GM12878 (cell line): ENCODE measurements at regions not wholly inside any gene's neighbourhood (a gene's known extent, or its start where the extent isn't known, plus 50 kb on each side); places are given as distances from the start of the nearest gene placed in this dataset.

Experiments used
- ATAC-seq: fragments of 200-7000 bp; cut with Tn5 transposase; 3 replicates; pipeline ENCODE4 v1.9.1; 2020; ENCODE audit warnings: mild to moderate bottlenecking, moderate library complexity
- BruUV-seq: library from RNA; stranded (reverse); fragments of 400-500 nt; replicated peaks from 2 replicates; lab custom pipeline; 2021; lab: Mats Ljungman, UMichigan
- CTCF ChIA-PET: fragments of 300-600 bp; sonication (Branson Sonifier 250); formaldehyde crosslinking; extraction: SDS; loops from one replicate; lab custom pipeline; 2021; ENCODE audit warnings: inconsistent platforms; lab: Yijun Ruan, JAX
- POLR2A ChIA-PET: fragments of 350-600 bp; formaldehyde crosslinking; extraction: SDS; loops from one replicate; lab custom pipeline; 2021; ENCODE audit warnings: inconsistent platforms; lab: Charles Lee
- RAD21 ChIA-PET: fragments of 300-600 bp; sonication (Branson Sonifier 250); formaldehyde crosslinking; loops from one replicate; lab custom pipeline; 2023; ENCODE audit warnings: antibody characterized with exemption; ENCODE audit not compliant: unreplicated experiment; lab: Charles Lee
- SMC1A ChIA-PET: fragments of 300-600 bp; sonication (Branson Sonifier 250); formaldehyde crosslinking; loops from one replicate; lab custom pipeline; 2023; ENCODE audit not compliant: unreplicated experiment, uncharacterized antibody; lab: Charles Lee
- DNase-seq: peaks from one replicate; pipeline ENCODE4 v3.0.0-alpha.2; 2011; ENCODE audit warnings: low read depth, low spot score
- FAIRE-seq: peaks from 3 replicates; lab custom pipeline; 2011; peaks lifted over from hg19 to GRCh38; lab: Jason Lieb, UNC
- H2AFZ ChIP-seq: 2 replicates; pipeline ENCODE4 v1.6.0; 2011; ENCODE audit warnings: low read depth, low read length, control low read depth; ENCODE audit not compliant: control insufficient read depth
- H3K27ac ChIP-seq: 2 replicates; pipeline ENCODE4 v1.5.1; 2011; ENCODE audit warnings: control low read depth; ENCODE audit not compliant: control insufficient read depth, insufficient read depth
- H3K27me3 ChIP-seq, 2 experiments: replicated peaks in 1 of 2; 2 replicates each; pipeline versions ENCODE4 v1.6.0 to v1.6.1; 2011; ENCODE audit warnings: low read length in 1 of 2; ENCODE audit not compliant: control insufficient read depth in 2 of 2, insufficient read depth in 2 of 2
- H3K36me3 ChIP-seq, 2 experiments: 2 replicates each; pipeline ENCODE4 v1.5.1; 2011; ENCODE audit warnings: low read length in 1 of 2; ENCODE audit not compliant: control insufficient read depth in 2 of 2, insufficient read depth in 2 of 2
- H3K4me1 ChIP-seq: 2 replicates; pipeline ENCODE4 v1.6.1; 2011; ENCODE audit warnings: mild to moderate bottlenecking, low read length, moderate library complexity, mixed read lengths; ENCODE audit not compliant: control insufficient read depth, insufficient read depth
- H3K4me2 ChIP-seq: 2 replicates; pipeline ENCODE4 v1.6.0; 2011; ENCODE audit warnings: control low read depth; ENCODE audit not compliant: control insufficient read depth, insufficient read depth
- H3K4me3 ChIP-seq: fragments of 200-600 bp; sonication (generic); 2 replicates; pipeline ENCODE4 v1.5.1; 2016
- H3K79me2 ChIP-seq: 2 replicates; pipeline ENCODE4 v1.6.0; 2011; ENCODE audit warnings: low read length; ENCODE audit not compliant: control insufficient read depth, insufficient read depth
- H3K9ac ChIP-seq: 2 replicates; pipeline ENCODE4 v1.8.0; 2011; ENCODE audit warnings: low read length, control low read depth, mixed read lengths; ENCODE audit not compliant: control insufficient read depth, insufficient read depth
- H3K9me3 ChIP-seq: replicated peaks from 3 replicates; pipeline ENCODE4 v1.5.1; 2011; ENCODE audit warnings: mild to moderate bottlenecking, low read length; ENCODE audit not compliant: control insufficient read depth, insufficient read depth
- H4K20me1 ChIP-seq: 2 replicates; pipeline ENCODE4 v1.6.0; 2011; ENCODE audit not compliant: control insufficient read depth, insufficient read depth
- BHLHE40 ChIP-seq, 2 experiments: fragments of 450-650 bp in 1 of 2; IDR thresholded peaks; 2 replicates each; pipeline ENCODE4 v1.6.1; 2011 to 2017; ENCODE audit warnings: low read depth in 2 of 2, borderline replicate concordance in 1 of 2, improper control_type of control experiment in 1 of 2, low read length in 1 of 2, mild to moderate bottlenecking in 1 of 2
- CEBPB ChIP-seq, 2 experiments: fragments of 150-350 bp in 1 of 2; IDR thresholded peaks; 2 replicates each; pipeline ENCODE4 v1.6.1; 2012 to 2014; ENCODE audit warnings: low read depth in 2 of 2, low read length in 2 of 2, borderline replicate concordance in 1 of 2, inconsistent platforms in 1 of 2
- MYB ChIP-seq: fragments of 150-350 bp; IDR thresholded peaks from 2 replicates; pipeline ENCODE4 v1.6.1; 2014; ENCODE audit warnings: mild to moderate bottlenecking, low read depth, low read length, borderline replicate concordance
- NFXL1 ChIP-seq: fragments of 450-650 bp; IDR thresholded peaks from 2 replicates; pipeline ENCODE4 v1.6.1; 2017; ENCODE audit warnings: antibody characterized with exemption, mild to moderate bottlenecking, borderline replicate concordance
- POLR2A ChIP-seq: IDR thresholded peaks from 2 replicates; pipeline ENCODE4 v1.6.1; 2011; ENCODE audit warnings: low read depth, mild to moderate bottlenecking, low read length
- POLR2AphosphoS2 ChIP-seq: IDR thresholded peaks from 2 replicates; pipeline ENCODE4 v1.6.1; 2011; ENCODE audit warnings: low read depth, mild to moderate bottlenecking, low read length, improper control_type of control experiment, moderate library complexity
- WGBS: methylation state at CpG from one replicate; pipeline ENCODE4 v1.1.6; 2016; ENCODE audit warnings: low lambda C conversion rate; ENCODE audit not compliant: insufficient replicate concordance, insufficient coverage; ENCODE audit errors: missing lambda C conversion rate; 5-methylcytosine and 5-hydroxymethylcytosine counted together
- in situ Hi-C: fragments of 300-500 bp; cut with MboI; formaldehyde crosslinking; loops from 9 replicates; pipeline ENCODE4 v1.14.3; 2018; ENCODE audit warnings: mixed read lengths
- intact Hi-C: fragments of 100-400 bp; cut with micrococcal nuclease; formaldehyde crosslinking; loops from one replicate; pipeline ENCODE4 v1.14.2; 2022; ENCODE audit not compliant: unreplicated experiment

GRCh38 chr14:106037380-106037779 is 511.0 kb downstream of the TMEM121 start:
- ATAC-seq (no peak), DNase-seq (no peak), FAIRE-seq (no peak)
- H4K20me1 ChIP-seq = no peaks in the 10 kb centered on the region
- H3K27ac ChIP-seq = no peak overlapping the region
- no peaks in the 10 kb centered on the region for H3K4me1 ChIP-seq
- H3K4me2 ChIP-seq = no peak overlapping the region
- CTCF ChIA-PET = no interaction called here
- BruUV-seq = no TSS peak
- POLR2A ChIA-PET = no interaction called here
- no peak overlapping the region for H3K9ac ChIP-seq
- TF ChIP-seq POLR2AphosphoS2 (no peak), NFXL1 (no peak), POLR2A (no peak), BHLHE40 (IDR thresholded peaks at IDR 0.05; ENCODE audit: borderline replicate concordance in 1 of 2, low read depth in 2 of 2, low read length in 1 of 2) (no peak), MYB (no peak)
- intact Hi-C loops (no loop called here), in situ Hi-C loops (no loop called here)
- no peaks in the 10 kb centered on the region for H3K27me3 ChIP-seq
- RAD21 ChIA-PET = no interaction called here
- 88% methylated on average over 6 of the region's 6 CpGs for WGBS
- SMC1A ChIA-PET = no interaction called here
- no peaks in the 10 kb centered on the region for H3K79me2 ChIP-seq
- H3K9me3 ChIP-seq = no peaks in the 10 kb centered on the region
- no peak overlapping the region for H2AFZ ChIP-seq
- no peaks in the 10 kb centered on the region for H3K36me3 ChIP-seq
- H3K4me3 ChIP-seq = no peak overlapping the region

DNA sequence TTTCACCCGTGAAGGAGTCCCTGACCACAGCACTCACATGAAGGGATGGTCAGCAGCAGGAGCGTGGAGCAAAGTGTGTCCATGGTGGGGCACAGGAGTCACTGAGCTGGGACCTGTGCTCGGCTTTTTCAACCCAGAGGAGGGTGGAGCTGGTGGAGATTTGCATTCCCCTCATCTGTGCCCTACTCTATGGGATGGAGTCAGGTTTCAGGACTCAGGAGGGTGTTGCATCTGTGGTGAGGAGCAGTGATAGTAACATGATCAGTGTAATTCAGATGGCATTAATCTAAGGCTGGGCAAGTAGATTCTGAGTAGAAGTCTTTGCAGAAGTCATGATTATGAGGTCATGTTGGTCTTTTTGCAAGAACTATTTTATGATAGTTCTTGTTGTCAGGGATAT is 511.9 kb downstream of the TMEM121 start:
- no peaks in the 10 kb centered on the region for H3K9me3 ChIP-seq
- WGBS = 35% methylated on average over 2 of the region's 3 CpGs
- RAD21 ChIA-PET = no interaction called here
- no peak for ATAC-seq
- H2AFZ ChIP-seq = no peak overlapping the region
- no peak for TF ChIP-seq CEBPB (IDR thresholded peaks at IDR 0.05; ENCODE audit: borderline replicate concordance in 1 of 2, low read depth in 2 of 2, low read length in 2 of 2)
- H3K27me3 ChIP-seq = no peaks in the 10 kb centered on the region
- SMC1A ChIA-PET = no interaction called here
- H3K27ac ChIP-seq = no peak overlapping the region
- no peak for FAIRE-seq
- intact Hi-C loops = no loop called here
- no peak overlapping the region for H3K4me3 ChIP-seq
- H3K36me3 ChIP-seq = no peaks in the 10 kb centered on the region
- CTCF ChIA-PET = no interaction called here
- POLR2A ChIA-PET = no interaction called here
- no peaks in the 10 kb centered on the region for H3K79me2 ChIP-seq
- BruUV-seq = no TSS peak
- H3K4me1 ChIP-seq = no peaks in the 10 kb centered on the region
- in situ Hi-C loops = no loop called here
- H3K4me2 ChIP-seq = no peak overlapping the region
- DNase-seq = no peak
- no peaks in the 10 kb centered on the region for H4K20me1 ChIP-seq
- H3K9ac ChIP-seq = no peak overlapping the region
